Astrocyte of the hippocampus (primary cell): ENCODE measurements at regions not wholly inside any gene's neighbourhood (a gene's known extent, or its start where the extent isn't known, plus 50 kb on each side); places are given as distances from the start of the nearest gene placed in this dataset.
A peak's percentile ranks its signal among the peaks of the same experiment; 100 is the strongest.
"Not testable (repeated sequence)": the region's sequence is repeated elsewhere in the genome, so short reads cannot be mapped to it uniquely, and the experiment has no call there.

Experiments used
- DNase-seq: peaks from one replicate; pipeline ENCODE4 v3.0.0; 2011; ENCODE audit warnings: low read depth, low spot score

- DNase-seq = no peak
These were observed 529.1 kb upstream of the CCDC54 start for GRCh38 chr3:106848099-106848498.

DNA sequence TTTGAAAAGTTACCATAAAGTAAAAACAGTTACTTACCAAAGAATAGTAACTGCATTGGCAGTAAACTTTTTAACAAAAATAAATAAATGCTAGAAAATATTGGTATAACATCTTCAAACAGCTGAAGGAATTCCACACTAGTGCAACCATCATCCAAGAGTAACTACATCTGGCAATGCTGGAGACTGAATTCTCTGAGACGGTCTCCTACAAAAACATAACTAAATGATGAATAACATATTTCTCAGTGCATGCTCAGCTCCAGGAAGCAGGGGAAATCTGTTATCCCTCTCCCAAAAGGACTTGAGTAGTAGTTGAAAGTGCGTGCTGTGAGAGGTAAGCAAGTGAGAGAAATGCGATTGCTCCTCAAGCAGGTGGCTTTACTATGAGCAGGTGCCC lies 526.8 kb upstream of the CCDC54 start:
- DNase-seq = no peak

- DNase-seq = not testable (repeated sequence)
These were observed 518.9 kb upstream of the CCDC54 start for GRCh38 chr3:106858321-106858720.

- DNase-seq = no peak
These were observed 517.1 kb upstream of the CCDC54 start for GRCh38 chr3:106860182-106860581.

DNA sequence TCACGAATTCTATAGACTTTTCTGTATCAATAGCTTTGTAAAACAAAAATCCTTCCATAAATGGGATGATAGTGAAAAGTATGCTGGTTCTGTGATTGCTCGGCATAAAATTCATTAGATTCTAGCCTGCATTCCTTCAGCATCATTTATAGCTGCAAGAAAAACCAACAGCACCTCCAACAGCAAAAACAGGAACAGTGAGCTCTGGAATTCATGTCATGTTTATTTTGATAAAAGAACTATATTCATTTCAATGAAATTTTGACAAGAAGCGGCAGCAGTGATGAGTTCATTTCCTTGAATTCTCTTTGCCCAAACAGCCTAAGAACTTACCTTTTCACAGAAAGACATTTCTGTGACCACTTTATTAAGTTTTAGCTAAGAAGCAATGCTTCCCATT lies 515.2 kb upstream of the CCDC54 start:
- peak; percentile 74 for DNase-seq

DNA sequence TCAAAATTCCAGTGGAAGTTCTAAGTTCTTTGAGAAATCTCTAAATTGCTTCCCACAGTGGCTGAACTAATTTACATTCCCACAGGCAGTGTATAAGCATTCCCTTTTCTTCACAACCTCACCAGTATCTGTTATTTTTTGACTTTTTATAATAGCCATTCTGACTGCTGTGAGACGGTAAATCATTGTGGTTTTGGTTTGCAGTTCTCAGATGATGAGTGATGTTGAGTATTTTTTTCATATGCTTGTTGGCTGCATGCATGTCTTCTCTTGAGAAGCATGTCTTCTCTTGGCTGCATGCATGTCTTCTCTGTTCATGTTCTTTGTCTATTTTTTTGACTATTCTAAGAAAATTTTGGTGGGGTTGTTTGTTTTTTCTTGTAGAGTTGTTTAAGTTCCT lies 499.6 kb upstream of the CCDC54 start:
- peak; percentile 39 for DNase-seq

GRCh38 chr3:106880206-106880605 lies 497.0 kb upstream of the CCDC54 start:
- no peak for DNase-seq

DNA sequence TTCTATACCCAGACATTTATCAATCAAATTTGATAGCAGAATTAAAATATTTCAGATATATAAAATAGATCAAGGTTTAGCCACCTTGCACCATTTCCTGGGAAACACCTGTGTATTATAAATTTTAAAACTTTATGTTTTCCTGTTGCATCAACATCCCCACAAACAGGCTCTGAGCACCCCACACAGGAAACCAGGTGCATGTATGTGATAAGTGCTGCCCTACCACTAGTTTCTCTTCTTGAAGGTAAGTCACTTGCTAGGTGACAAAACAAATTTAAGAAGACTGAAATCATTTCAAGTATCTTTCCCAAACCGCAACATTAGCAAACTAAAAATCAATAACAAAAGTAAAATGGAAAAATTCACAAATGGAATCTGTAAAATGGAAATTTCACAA lies 496.1 kb upstream of the CCDC54 start:
- no peak for DNase-seq

DNA sequence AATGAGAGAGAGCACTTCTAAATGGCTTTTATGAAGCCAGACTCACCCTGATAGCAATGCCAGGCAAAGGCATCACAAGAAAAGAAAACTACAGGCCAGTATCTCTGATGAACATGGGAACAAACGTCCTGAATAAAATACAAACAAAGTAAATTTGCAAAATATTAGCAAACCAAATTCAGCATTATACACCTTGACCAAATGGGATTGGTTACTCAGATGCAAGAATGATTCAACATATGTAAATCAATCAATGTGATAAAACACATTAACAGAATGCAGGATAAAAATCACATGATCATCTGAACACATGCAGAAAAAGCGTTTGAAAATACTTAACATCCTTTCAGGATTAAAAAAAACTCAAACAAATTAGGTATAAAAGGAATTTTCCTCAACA lies 494.9 kb upstream of the CCDC54 start:
- no peak for DNase-seq

GRCh38 chr3:106906074-106906473 lies 471.2 kb upstream of the CCDC54 start:
- no peak for DNase-seq

- DNase-seq = no peak
These were observed 468.9 kb upstream of the CCDC54 start for GRCh38 chr3:106908181-106908938.

GRCh38 chr3:106913111-106913698 lies 464.0 kb upstream of the CCDC54 start:
- DNase-seq = peak; percentile 41

GRCh38 chr3:106913966-106914365 lies 463.3 kb upstream of the CCDC54 start:
- no peak for DNase-seq

- no peak for DNase-seq
These were observed 456.6 kb upstream of the CCDC54 start for GRCh38 chr3:106920609-106921008.

GRCh38 chr3:106929081-106929480 lies 448.2 kb upstream of the CCDC54 start:
- no peak for DNase-seq

DNA sequence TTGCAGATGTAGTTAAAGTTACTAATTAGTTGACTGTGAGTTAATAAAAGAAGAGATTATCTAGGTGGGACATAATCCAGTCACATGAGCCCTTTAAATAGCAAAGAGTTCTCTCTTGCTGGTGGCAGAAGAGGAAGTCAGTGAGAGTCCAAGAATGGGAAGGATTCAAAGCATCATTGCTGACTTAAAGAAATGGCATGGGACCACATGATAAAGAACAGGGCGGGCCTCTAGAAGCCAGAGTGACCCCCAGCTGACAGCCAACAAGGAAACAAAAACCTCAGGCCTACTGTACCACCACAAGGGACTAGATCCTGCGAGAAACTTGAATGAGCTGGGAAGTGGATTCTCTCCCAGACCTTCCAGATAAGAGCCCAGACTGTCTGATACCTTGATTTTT lies 447.2 kb upstream of the CCDC54 start:
- no peak for DNase-seq

- no peak for DNase-seq
These were observed 445.3 kb upstream of the CCDC54 start for GRCh38 chr3:106931904-106932303.

GRCh38 chr3:106936337-106936736 lies 440.9 kb upstream of the CCDC54 start:
- no peak for DNase-seq

DNA sequence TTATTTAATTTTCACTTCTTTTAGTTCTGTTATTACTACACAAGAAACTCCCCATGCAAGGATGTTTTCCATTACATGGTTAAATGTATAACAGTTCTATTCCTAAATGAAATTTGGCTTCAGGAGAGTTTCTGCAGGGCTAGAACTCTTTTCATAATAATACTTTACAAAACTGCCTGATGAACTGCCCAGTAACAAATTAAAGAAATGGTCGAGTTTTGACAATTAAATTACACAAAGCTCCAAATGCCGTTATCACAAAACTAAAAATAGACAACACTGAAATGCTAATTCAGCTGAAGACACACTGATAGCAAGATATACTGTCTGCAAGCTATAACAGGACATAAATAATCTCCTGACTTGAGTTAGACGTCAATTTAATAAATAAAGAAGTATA lies 435.2 kb upstream of the CCDC54 start:
- DNase-seq = no peak

DNA sequence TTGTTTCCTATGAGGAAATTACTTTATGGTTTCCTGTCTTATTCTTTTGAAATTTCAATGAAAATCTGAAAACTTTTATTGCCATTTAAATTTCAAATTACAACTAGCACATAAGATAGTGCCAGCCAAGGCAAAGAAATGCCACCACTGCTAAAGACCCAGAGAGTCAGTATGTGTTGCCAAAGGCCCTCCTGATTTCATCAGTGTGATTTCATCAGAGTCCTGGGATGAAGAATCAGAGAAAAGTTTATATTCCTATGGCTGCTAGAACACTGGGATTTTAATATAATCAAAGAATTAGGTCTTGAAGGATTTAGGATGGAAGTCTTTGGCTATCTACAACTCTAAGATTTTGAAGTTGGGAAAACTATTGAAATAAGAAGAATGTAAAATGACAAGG lies 434.2 kb upstream of the CCDC54 start:
- no peak for DNase-seq

- no peak for DNase-seq
These were observed 431.8 kb upstream of the CCDC54 start for GRCh38 chr3:106945435-106945834.

- DNase-seq = no peak
These were observed 430.4 kb upstream of the CCDC54 start for GRCh38 chr3:106946866-106947265.

- DNase-seq = no peak
These were observed 420.2 kb upstream of the CCDC54 start for GRCh38 chr3:106957029-106957428.

- DNase-seq = no peak
These were observed 414.2 kb upstream of the CCDC54 start for GRCh38 chr3:106962993-106963392.
